ENCODE measurements at regions not wholly inside any gene's neighbourhood (a gene's known extent, or its start where the extent isn't known, plus 50 kb on each side); places are given as distances from the start of the nearest gene placed in this dataset.

GRCh38 chr14:98721061-98721460 is 550.9 kb downstream of the BCL11B start:
- no peak for DNase-seq (ENCODE audit: low spot score)
- H3K23ac ChIP-seq (ENCODE audit: low read depth, low read length, poor library complexity) = no peak overlapping the region
- peaks cover 0 to 7% (median 0%) of the 10 kb centered on the region in 3 experiments for H3K27me3 ChIP-seq (ENCODE audit: control insufficient read depth in 3 of 3, insufficient read depth in 3 of 3, low read depth in 1 of 3, low read length in 3 of 3)
- no peak overlapping the region for H3K14ac ChIP-seq (ENCODE audit: low read length)
- WGBS, 2 donors (ENCODE audit: extremely low coverage in 2 of 2, insufficient read length in 2 of 2, insufficient replicate concordance in 1 of 2) = no CpG with 5 or more reads among the region's 1 CpG
- H4K91ac ChIP-seq (ENCODE audit: low read depth, low read length, poor library complexity) = no peak overlapping the region
- no peak overlapping the region for H2AFZ ChIP-seq (ENCODE audit: low read length)
- H2BK120ac ChIP-seq (ENCODE audit: low read depth, low read length) = no peak overlapping the region
- no peak overlapping the region for H3K9ac ChIP-seq (ENCODE audit: low read depth, low read length, poor library complexity)
- no peak overlapping the region for H3K4ac ChIP-seq (ENCODE audit: low read length)
- no peak overlapping the region for H3K4me3 ChIP-seq (ENCODE audit: low read length in 2 of 2)
- H2BK5ac ChIP-seq (ENCODE audit: low read length) = no peak overlapping the region
- no peak overlapping the region for H4K8ac ChIP-seq (ENCODE audit: low read depth, low read length)
- H2AK5ac ChIP-seq (ENCODE audit: low read depth, low read length) = no peak overlapping the region
- H3K27ac ChIP-seq (replicated peaks; ENCODE audit: low read length) = no peak overlapping the region
- no peaks in the 10 kb centered on the region for H3K9me3 ChIP-seq (replicated peaks in 1 of 2; ENCODE audit: control insufficient read depth in 2 of 2, insufficient read depth in 1 of 2, low read depth in 1 of 2, low read length in 2 of 2)
- H2BK12ac ChIP-seq (ENCODE audit: low read length) = no peak overlapping the region
- peaks cover 0 to 3% of the 10 kb centered on the region in 2 donors for H3K4me1 ChIP-seq (ENCODE audit: control insufficient read depth in 2 of 2, insufficient read depth in 1 of 2, low read depth in 1 of 2, low read length in 2 of 2)
- H2BK15ac ChIP-seq (ENCODE audit: low read length) = no peak overlapping the region
- H3K18ac ChIP-seq (ENCODE audit: low read length) = no peak overlapping the region
- H3K4me2 ChIP-seq (ENCODE audit: insufficient read depth, low read length, poor library complexity, severe bottlenecking) = no peak overlapping the region
- no peaks in the 10 kb centered on the region for H3K36me3 ChIP-seq (replicated peaks in 1 of 2; ENCODE audit: control insufficient read depth in 2 of 2, insufficient read depth in 2 of 2, low read length in 2 of 2)
- H3K79me1 ChIP-seq (ENCODE audit: low read depth, low read length) = no peaks in the 10 kb centered on the region

DNA sequence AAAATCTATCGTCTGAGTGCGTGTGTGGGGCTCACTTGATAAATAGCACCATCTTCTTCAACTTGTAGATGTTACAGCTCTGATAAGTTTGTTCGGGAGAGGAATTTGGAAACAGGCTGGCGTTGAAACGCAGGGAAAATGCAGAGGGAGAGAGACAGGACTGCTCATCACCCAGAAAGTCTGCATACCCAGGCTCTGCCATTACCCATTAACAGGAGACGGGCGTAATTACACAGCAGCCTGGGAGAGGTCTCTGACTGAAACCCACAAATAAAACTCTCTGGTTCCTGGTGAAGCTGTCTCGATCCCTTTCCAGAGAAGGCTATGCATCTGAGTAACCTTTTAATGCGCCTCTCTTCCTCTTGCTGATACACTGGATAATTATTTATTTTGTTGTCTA is 547.3 kb downstream of the BCL11B start:
- no CpG with 5 or more reads among the region's 9 CpGs for WGBS, 2 donors (ENCODE audit: extremely low coverage in 2 of 2, insufficient read length in 2 of 2, insufficient replicate concordance in 1 of 2)

DNA sequence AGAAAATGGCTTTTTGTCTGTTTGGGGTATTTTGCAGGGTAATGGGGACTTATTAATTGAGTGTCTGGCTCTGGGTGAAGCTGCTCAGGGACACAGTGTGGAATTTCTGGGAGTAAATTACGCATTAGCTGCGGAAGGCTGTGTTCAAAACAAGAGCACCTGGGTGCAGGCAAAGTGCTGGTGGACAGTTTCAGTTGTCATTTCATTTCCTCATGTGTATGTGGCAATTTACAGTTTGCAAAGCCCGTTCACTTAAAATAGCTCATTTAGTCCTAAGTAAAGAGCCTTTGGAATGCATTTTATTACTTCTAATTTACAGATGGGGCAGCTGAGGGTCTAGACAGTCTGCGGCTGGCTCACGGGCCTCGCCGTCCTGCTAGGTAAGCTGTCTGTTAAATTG is 546.8 kb downstream of the BCL11B start:
- Histone ChIP-seq H3K4me3 (ENCODE audit: low read length in 2 of 2) (no peak overlapping the region), H3K9me3 (replicated peaks in 1 of 2; ENCODE audit: control insufficient read depth in 2 of 2, insufficient read depth in 1 of 2, low read depth in 1 of 2, low read length in 2 of 2) (no peaks in the 10 kb centered on the region), H3K4me1 (ENCODE audit: control insufficient read depth in 2 of 2, insufficient read depth in 1 of 2, low read depth in 1 of 2, low read length in 2 of 2) (peaks cover 0 to 3% of the 10 kb centered on the region in 2 donors), H3K79me1 (ENCODE audit: low read depth, low read length) (no peaks in the 10 kb centered on the region), H2BK12ac (ENCODE audit: low read length) (no peak overlapping the region), H2AFZ (ENCODE audit: low read length) (no peak overlapping the region), H3K9ac (ENCODE audit: low read depth, low read length, poor library complexity) (no peak overlapping the region), H3K4me2 (ENCODE audit: insufficient read depth, low read length, poor library complexity, severe bottlenecking) (no peak overlapping the region), H3K18ac (ENCODE audit: low read length) (no peak overlapping the region), H3K27ac (replicated peaks; ENCODE audit: low read length) (no peak overlapping the region), H2BK120ac (ENCODE audit: low read depth, low read length) (no peak overlapping the region), H3K4ac (ENCODE audit: low read length) (no peak overlapping the region), H3K14ac (ENCODE audit: low read length) (no peak overlapping the region), H3K23ac (ENCODE audit: low read depth, low read length, poor library complexity) (no peak overlapping the region), H2AK5ac (ENCODE audit: low read depth, low read length) (no peak overlapping the region), H3K27me3 (ENCODE audit: control insufficient read depth in 3 of 3, insufficient read depth in 3 of 3, low read depth in 1 of 3, low read length in 3 of 3) (peaks cover 0 to 9% (median 0%) of the 10 kb centered on the region in 3 experiments), H4K8ac (ENCODE audit: low read depth, low read length) (no peak overlapping the region), H2BK5ac (ENCODE audit: low read length) (no peak overlapping the region), H4K91ac (ENCODE audit: low read depth, low read length, poor library complexity) (no peak overlapping the region), H2BK15ac (ENCODE audit: low read length) (no peak overlapping the region), H3K36me3 (replicated peaks in 1 of 2; ENCODE audit: control insufficient read depth in 2 of 2, insufficient read depth in 2 of 2, low read length in 2 of 2) (no peaks in the 10 kb centered on the region)
- DNase-seq (ENCODE audit: low spot score) = no peak
- WGBS, 2 donors (ENCODE audit: extremely low coverage in 2 of 2, insufficient read length in 2 of 2, insufficient replicate concordance in 1 of 2) = no CpG with 5 or more reads among the region's 7 CpGs

More for the DNA sequence above, 547.3 kb downstream of the BCL11B start:
- Histone ChIP-seq H4K8ac (ENCODE audit: low read depth, low read length) (no peak overlapping the region), H3K18ac (ENCODE audit: low read length) (no peak overlapping the region), H2AK5ac (ENCODE audit: low read depth, low read length) (no peak overlapping the region), H4K91ac (ENCODE audit: low read depth, low read length, poor library complexity) (no peak overlapping the region), H3K27ac (replicated peaks; ENCODE audit: low read length) (no peak overlapping the region), H3K27me3 (ENCODE audit: control insufficient read depth in 3 of 3, insufficient read depth in 3 of 3, low read depth in 1 of 3, low read length in 3 of 3) (peaks cover 0 to 9% (median 0%) of the 10 kb centered on the region in 3 experiments), H3K4ac (ENCODE audit: low read length) (no peak overlapping the region), H3K14ac (ENCODE audit: low read length) (no peak overlapping the region), H2BK15ac (ENCODE audit: low read length) (no peak overlapping the region), H3K79me1 (ENCODE audit: low read depth, low read length) (no peaks in the 10 kb centered on the region), H3K4me3 (ENCODE audit: low read length in 2 of 2) (no peak overlapping the region), H2BK12ac (ENCODE audit: low read length) (no peak overlapping the region), H3K36me3 (replicated peaks in 1 of 2; ENCODE audit: control insufficient read depth in 2 of 2, insufficient read depth in 2 of 2, low read length in 2 of 2) (no peaks in the 10 kb centered on the region), H2AFZ (ENCODE audit: low read length) (no peak overlapping the region), H3K4me1 (ENCODE audit: control insufficient read depth in 2 of 2, insufficient read depth in 1 of 2, low read depth in 1 of 2, low read length in 2 of 2) (peaks cover 0 to 3% of the 10 kb centered on the region in 2 donors), H2BK5ac (ENCODE audit: low read length) (no peak overlapping the region), H3K4me2 (ENCODE audit: insufficient read depth, low read length, poor library complexity, severe bottlenecking) (no peak overlapping the region), H3K9ac (ENCODE audit: low read depth, low read length, poor library complexity) (no peak overlapping the region), H3K9me3 (replicated peaks in 1 of 2; ENCODE audit: control insufficient read depth in 2 of 2, insufficient read depth in 1 of 2, low read depth in 1 of 2, low read length in 2 of 2) (no peaks in the 10 kb centered on the region), H3K23ac (ENCODE audit: low read depth, low read length, poor library complexity) (no peak overlapping the region), H2BK120ac (ENCODE audit: low read depth, low read length) (no peak overlapping the region)
- DNase-seq (ENCODE audit: low spot score) = no peak

DNA sequence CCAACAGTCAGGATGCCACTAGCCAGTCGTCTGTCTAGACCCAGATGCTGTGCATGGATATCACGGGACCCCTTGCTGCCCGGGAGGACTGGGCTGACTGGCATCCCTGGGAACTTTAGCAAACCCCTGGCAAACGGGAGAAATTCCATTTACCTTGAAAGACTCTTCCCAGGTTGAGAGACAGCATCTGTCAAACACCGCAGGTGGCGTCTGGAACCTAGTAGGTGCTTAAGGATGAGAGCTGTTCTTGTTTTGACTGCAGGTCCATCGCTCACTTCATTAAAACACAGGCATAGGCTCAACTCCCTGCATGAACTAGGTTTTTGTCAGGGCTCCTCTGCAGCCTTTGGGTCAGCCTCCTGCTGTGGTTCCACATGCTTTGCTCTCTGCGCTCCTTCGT is 546.3 kb downstream of the BCL11B start:
- Histone ChIP-seq H3K4ac (ENCODE audit: low read length) (no peak overlapping the region), H3K9ac (ENCODE audit: low read depth, low read length, poor library complexity) (no peak overlapping the region), H3K36me3 (replicated peaks in 1 of 2; ENCODE audit: control insufficient read depth in 2 of 2, insufficient read depth in 2 of 2, low read length in 2 of 2) (no peaks in the 10 kb centered on the region), H2BK5ac (ENCODE audit: low read length) (no peak overlapping the region), H3K9me3 (replicated peaks in 1 of 2; ENCODE audit: control insufficient read depth in 2 of 2, insufficient read depth in 1 of 2, low read depth in 1 of 2, low read length in 2 of 2) (no peaks in the 10 kb centered on the region), H3K4me2 (ENCODE audit: insufficient read depth, low read length, poor library complexity, severe bottlenecking) (no peak overlapping the region), H3K27ac (replicated peaks; ENCODE audit: low read length) (no peak overlapping the region), H4K91ac (ENCODE audit: low read depth, low read length, poor library complexity) (no peak overlapping the region), H3K23ac (ENCODE audit: low read depth, low read length, poor library complexity) (no peak overlapping the region), H2BK12ac (ENCODE audit: low read length) (no peak overlapping the region), H2BK15ac (ENCODE audit: low read length) (no peak overlapping the region), H2AK5ac (ENCODE audit: low read depth, low read length) (no peak overlapping the region), H3K4me3 (ENCODE audit: low read length in 2 of 2) (no peak overlapping the region), H3K27me3 (ENCODE audit: control insufficient read depth in 3 of 3, insufficient read depth in 3 of 3, low read depth in 1 of 3, low read length in 3 of 3) (peaks cover 0 to 5% (median 0%) of the 10 kb centered on the region in 3 experiments), H2AFZ (ENCODE audit: low read length) (no peak overlapping the region), H3K79me1 (ENCODE audit: low read depth, low read length) (no peaks in the 10 kb centered on the region), H3K14ac (ENCODE audit: low read length) (no peak overlapping the region), H2BK120ac (ENCODE audit: low read depth, low read length) (no peak overlapping the region), H3K18ac (ENCODE audit: low read length) (no peak overlapping the region), H3K4me1 (ENCODE audit: control insufficient read depth in 2 of 2, insufficient read depth in 1 of 2, low read depth in 1 of 2, low read length in 2 of 2) (peaks cover 0 to 3% of the 10 kb centered on the region in 2 donors), H4K8ac (ENCODE audit: low read depth, low read length) (no peak overlapping the region)
- no peak for DNase-seq (ENCODE audit: low spot score)
- WGBS, 2 donors (ENCODE audit: extremely low coverage in 2 of 2, insufficient read length in 2 of 2, insufficient replicate concordance in 1 of 2) = no CpG with 5 or more reads among the region's 9 CpGs
